IPS-20b (cell line): ENCODE measurements at regions not wholly inside any gene's neighbourhood (a gene's known extent, or its start where the extent isn't known, plus 50 kb on each side); places are given as distances from the start of the nearest gene placed in this dataset.

Experiments used
- H3K27ac ChIP-seq: one replicate; pipeline ENCODE4 v1.5.1; 2013; ENCODE audit warnings: low read length
- H3K27me3 ChIP-seq: 2 replicates; pipeline ENCODE4 v1.6.1; 2013; ENCODE audit warnings: mild to moderate bottlenecking, low read length, inconsistent platforms; ENCODE audit not compliant: insufficient read depth
- H3K36me3 ChIP-seq: 2 replicates; pipeline ENCODE4 v1.6.1; 2013; ENCODE audit warnings: low read depth, mild to moderate bottlenecking, inconsistent platforms, low read length, moderate library complexity; ENCODE audit not compliant: insufficient read depth
- H3K4me1 ChIP-seq: 2 replicates; pipeline ENCODE4 v1.6.1; 2013; ENCODE audit warnings: mild to moderate bottlenecking, control low read depth, inconsistent platforms, low read length, moderate library complexity; ENCODE audit not compliant: insufficient read depth
- H3K4me3 ChIP-seq: 2 replicates; pipeline ENCODE4 v1.5.1; 2013; ENCODE audit warnings: mild to moderate bottlenecking, low read length, inconsistent platforms
- H3K9ac ChIP-seq: 2 replicates; pipeline ENCODE4 v1.6.1; 2013; ENCODE audit warnings: low read depth, mild to moderate bottlenecking, inconsistent platforms, low read length, moderate library complexity
- H3K9me3 ChIP-seq: 2 replicates; pipeline ENCODE4 v1.6.1; 2013; ENCODE audit warnings: mild to moderate bottlenecking, low read depth, low read length, inconsistent platforms; ENCODE audit not compliant: insufficient read depth

DNA sequence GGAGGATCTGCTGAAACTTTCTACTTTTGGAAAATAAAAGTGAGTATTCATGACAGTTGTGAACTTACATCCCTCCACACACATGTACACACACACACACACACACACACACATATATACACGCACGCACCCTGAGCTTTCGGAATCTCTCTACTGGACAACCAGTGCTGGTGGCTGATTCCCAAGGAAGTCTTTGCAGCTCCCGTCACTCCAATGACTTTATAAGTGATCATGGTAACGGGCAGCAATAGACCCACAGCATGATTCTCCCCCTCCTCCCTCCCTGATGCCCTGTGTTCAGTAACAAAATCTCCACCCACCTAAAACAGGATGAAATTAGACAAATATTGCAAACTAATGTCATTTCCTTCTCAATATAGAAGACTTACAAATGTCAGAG, 364.9 kb downstream of the IRS1 start:
- Histone ChIP-seq H3K4me1 (peaks cover 12% of the 10 kb centered on the region), H3K36me3 (no peaks in the 10 kb centered on the region), H3K9me3 (no peaks in the 10 kb centered on the region), H3K9ac (no peak overlapping the region), H3K27ac (no peak overlapping the region), H3K27me3 (no peaks in the 10 kb centered on the region), H3K4me3 (no peak overlapping the region)

GRCh38 chr2:226431288-226431948, 368.2 kb downstream of the IRS1 start:
- Histone ChIP-seq H3K9ac (no peak overlapping the region), H3K9me3 (no peaks in the 10 kb centered on the region), H3K36me3 (no peaks in the 10 kb centered on the region), H3K27me3 (no peaks in the 10 kb centered on the region), H3K4me1 (peaks cover 12% of the 10 kb centered on the region), H3K4me3 (no peak overlapping the region), H3K27ac (no peak overlapping the region)

GRCh38 chr2:226429476-226429875, 370.1 kb downstream of the IRS1 start:
- Histone ChIP-seq H3K9me3 (no peaks in the 10 kb centered on the region), H3K27ac (no peak overlapping the region), H3K27me3 (no peaks in the 10 kb centered on the region), H3K4me3 (no peak overlapping the region), H3K9ac (no peak overlapping the region), H3K36me3 (no peaks in the 10 kb centered on the region), H3K4me1 (peaks cover 8% of the 10 kb centered on the region)

DNA sequence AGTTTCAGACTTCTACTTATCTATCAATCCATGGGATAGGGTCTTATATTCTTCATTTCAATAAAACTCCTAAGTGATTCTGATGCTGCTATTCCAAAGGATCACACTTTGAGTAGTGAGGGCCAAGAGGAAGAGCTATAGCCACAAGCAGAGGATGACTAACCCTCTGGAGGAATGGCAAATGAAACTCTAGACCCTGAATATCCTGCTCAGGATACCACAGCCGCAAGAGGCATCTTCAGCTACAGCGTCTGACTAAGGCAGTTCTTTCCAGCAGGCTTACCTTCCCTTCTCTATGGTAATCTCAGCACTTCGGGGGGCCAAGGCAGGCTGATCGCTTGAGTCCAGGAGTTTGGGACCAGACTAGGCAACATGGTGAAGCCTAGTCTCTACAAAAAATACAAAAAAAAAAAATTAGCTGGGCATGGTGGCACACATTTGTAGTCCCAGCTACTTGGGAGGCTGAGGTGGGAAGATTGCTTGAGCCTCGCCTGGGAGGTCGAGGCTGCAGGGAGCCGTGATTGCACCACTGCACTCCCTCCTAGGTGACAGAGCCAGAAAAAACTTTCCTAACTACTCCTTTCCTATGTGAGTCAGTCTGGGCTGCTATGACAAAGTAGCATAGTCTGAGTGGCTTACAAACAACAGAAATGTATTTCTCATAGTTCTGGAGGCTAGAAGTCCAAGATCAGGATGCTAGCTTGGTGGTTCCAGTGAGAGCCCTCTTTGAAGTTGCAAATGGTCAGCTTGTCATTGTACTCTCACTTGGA, 371.9 kb downstream of the IRS1 start:
- Histone ChIP-seq H3K36me3 (no peaks in the 10 kb centered on the region), H3K4me1 (peaks cover 8% of the 10 kb centered on the region), H3K9me3 (no peaks in the 10 kb centered on the region), H3K27me3 (no peaks in the 10 kb centered on the region), H3K4me3 (no peak overlapping the region), H3K9ac (no peak overlapping the region), H3K27ac (no peak overlapping the region)

DNA sequence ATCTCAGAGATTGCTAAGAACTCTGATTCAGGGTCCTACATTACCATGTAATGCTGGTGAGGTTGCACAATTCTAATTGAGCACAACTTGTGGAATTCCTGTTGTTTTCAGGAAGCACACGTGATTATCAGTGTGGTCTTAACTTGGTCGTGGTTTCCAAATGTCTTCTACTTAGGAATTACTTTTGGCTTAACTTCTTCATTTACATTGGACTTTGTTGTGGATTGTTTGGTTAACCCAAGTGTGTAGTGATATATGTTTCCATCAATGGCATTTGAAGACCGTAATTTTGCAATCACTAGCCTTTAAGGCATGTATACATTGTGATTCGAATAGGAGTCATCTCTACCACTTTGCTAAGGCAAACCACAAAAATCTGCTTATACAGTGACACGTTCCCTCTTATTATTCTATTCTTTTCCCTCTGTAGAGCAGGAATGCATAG, 373.3 kb downstream of the IRS1 start:
- Histone ChIP-seq H3K27ac (no peak overlapping the region), H3K4me3 (no peak overlapping the region), H3K27me3 (no peaks in the 10 kb centered on the region)

GRCh38 chr2:226424971-226425370, 374.6 kb downstream of the IRS1 start:
- Histone ChIP-seq H3K4me1 (no peaks in the 10 kb centered on the region), H3K9ac (no peak overlapping the region), H3K9me3 (no peaks in the 10 kb centered on the region), H3K27me3 (no peaks in the 10 kb centered on the region), H3K27ac (no peak overlapping the region), H3K36me3 (no peaks in the 10 kb centered on the region), H3K4me3 (no peak overlapping the region)

More for the DNA sequence above, 373.3 kb downstream of the IRS1 start:
- H3K4me1 ChIP-seq = peaks cover 4% of the 10 kb centered on the region
- no peak overlapping the region for H3K9ac ChIP-seq
- no peaks in the 10 kb centered on the region for H3K36me3 ChIP-seq
- H3K9me3 ChIP-seq = no peaks in the 10 kb centered on the region

DNA sequence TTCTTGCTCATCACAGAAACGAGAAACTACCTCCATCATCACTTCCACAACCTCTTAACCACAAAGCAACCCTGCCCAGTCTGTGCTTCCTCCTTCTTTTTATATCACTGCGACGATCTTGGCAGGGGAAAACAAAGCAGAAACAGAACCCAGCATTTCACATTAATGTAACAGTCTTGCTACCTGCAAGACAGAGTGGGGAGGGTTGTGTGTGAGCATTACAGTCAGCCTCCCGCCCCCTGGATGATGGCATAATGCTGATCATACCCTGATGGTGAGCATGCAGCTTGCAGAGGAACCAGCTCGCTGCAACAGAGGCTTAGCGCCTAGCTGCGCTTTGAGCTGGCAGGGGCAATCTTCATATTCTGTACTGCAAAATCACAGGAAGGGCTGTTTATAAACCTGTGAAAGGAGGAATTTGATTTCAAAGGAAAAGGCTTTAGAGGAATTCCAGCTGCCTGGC, 376.1 kb downstream of the IRS1 start:
- Histone ChIP-seq H3K27ac (no peak overlapping the region), H3K9me3 (no peaks in the 10 kb centered on the region), H3K9ac (no peak overlapping the region), H3K4me1 (no peaks in the 10 kb centered on the region), H3K27me3 (no peaks in the 10 kb centered on the region), H3K4me3 (no peak overlapping the region), H3K36me3 (no peaks in the 10 kb centered on the region)

GRCh38 chr2:226420646-226421045, 379.0 kb downstream of the IRS1 start:
- H3K27me3 ChIP-seq = no peaks in the 10 kb centered on the region
- no peak overlapping the region for H3K9ac ChIP-seq
- H3K27ac ChIP-seq = no peak overlapping the region
- H3K4me1 ChIP-seq = no peaks in the 10 kb centered on the region
- no peaks in the 10 kb centered on the region for H3K36me3 ChIP-seq
- H3K9me3 ChIP-seq = no peaks in the 10 kb centered on the region
- H3K4me3 ChIP-seq = no peak overlapping the region

DNA sequence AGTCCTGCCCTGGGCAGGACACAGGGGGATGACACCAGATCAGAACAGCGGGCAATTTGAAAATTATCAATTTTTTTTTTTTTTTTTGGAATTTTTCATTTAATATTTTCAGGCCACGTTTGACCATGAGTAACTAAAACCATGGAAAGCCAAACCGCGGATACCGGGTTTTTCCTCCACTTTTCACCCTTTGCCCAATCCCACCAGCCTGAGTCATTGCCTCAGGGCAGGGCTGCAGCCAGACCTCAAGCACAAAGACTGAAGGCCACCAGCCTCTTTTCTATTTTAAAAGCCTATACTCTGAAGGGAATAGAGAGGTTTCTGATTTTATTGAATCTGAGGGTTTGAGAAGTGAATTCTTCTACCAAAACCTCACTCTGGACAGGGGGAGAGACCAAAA, 381.1 kb downstream of the IRS1 start:
- Histone ChIP-seq H3K9me3 (no peaks in the 10 kb centered on the region), H3K27me3 (no peaks in the 10 kb centered on the region), H3K36me3 (no peaks in the 10 kb centered on the region), H3K9ac (no peak overlapping the region), H3K4me1 (no peaks in the 10 kb centered on the region), H3K4me3 (no peak overlapping the region), H3K27ac (no peak overlapping the region)

DNA sequence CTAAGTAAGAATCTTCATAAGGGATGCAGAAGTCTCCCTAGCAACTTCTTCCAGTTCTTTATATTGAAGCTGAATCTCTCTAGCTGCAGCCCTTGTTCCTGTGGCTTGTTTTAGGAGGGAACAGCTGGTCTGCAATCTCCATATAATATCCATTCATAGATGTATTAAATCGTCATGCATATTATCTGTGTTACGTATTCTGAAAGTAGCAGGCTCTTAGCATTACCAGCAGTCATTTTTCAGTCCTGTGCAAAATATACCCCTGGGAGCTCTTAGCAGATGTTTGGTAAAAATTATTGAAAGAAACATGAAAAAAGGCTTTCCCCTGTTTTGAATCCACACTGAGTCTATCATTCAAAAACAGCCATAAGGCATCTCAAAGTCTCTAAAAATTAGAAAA, 385.3 kb downstream of the IRS1 start:
- no peak overlapping the region for H3K9ac ChIP-seq
- H3K4me1 ChIP-seq = no peaks in the 10 kb centered on the region
- no peak overlapping the region for H3K4me3 ChIP-seq
- no peaks in the 10 kb centered on the region for H3K9me3 ChIP-seq
- no peak overlapping the region for H3K27ac ChIP-seq
- no peaks in the 10 kb centered on the region for H3K27me3 ChIP-seq
- no peaks in the 10 kb centered on the region for H3K36me3 ChIP-seq

DNA sequence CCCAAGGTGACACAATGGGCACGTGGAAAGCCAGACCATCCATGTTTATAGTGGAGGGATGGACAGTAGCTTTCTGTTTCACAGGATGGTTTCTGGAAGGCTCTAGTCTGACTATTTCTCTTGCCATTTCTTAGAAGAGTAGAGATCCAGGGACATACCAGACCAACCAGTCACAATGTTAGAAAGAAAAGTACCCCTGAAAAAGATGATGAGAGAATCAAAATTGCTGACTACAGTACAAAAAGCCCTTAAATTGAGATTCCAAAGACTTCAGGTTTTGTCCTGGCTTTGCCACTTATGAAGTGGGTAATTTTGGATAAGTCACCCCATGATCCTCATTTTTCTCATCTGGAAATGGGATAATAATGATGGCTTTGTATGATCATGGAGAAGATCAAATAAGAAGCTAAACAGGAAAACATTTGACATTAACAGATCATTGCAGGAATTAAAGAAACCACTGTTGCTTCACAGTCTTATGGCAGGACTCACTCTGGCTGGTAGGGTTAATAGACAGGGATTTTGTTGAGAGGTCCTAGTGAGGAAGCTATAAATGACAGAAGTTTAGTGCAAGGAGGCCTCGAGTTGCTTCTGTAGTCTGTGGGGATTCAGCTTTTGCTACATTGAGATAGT, 386.0 kb downstream of the IRS1 start:
- Histone ChIP-seq H3K9ac (no peak overlapping the region), H3K9me3 (no peaks in the 10 kb centered on the region), H3K36me3 (no peaks in the 10 kb centered on the region), H3K4me3 (no peak overlapping the region), H3K27me3 (no peaks in the 10 kb centered on the region), H3K4me1 (no peaks in the 10 kb centered on the region), H3K27ac (no peak overlapping the region)
